Neutrophil (primary cell): ENCODE measurements at regions not wholly inside any gene's neighbourhood (a gene's known extent, or its start where the extent isn't known, plus 50 kb on each side); places are given as distances from the start of the nearest gene placed in this dataset.

Source experiments
- H3K27ac ChIP-seq: fragments of 200-600 bp; sonication (generic); 2 replicates; pipeline ENCODE4 v1.5.1; 2016; ENCODE audit warnings: mild to moderate bottlenecking, moderate library complexity
- H3K27me3 ChIP-seq: fragments of 200-600 bp; sonication (generic); 2 replicates; pipeline ENCODE4 v1.6.0; 2016; ENCODE audit warnings: mild to moderate bottlenecking
- H3K36me3 ChIP-seq: fragments of 200-600 bp; sonication (generic); 2 replicates; pipeline ENCODE4 v1.5.1; 2017
- H3K4me1 ChIP-seq, 2 experiments: fragments of 200-600 bp in 1 of 2; sonication (generic) in 1 of 2; 1 replicate in 1 of 2; 2 replicates in 1 of 2; pipeline versions ENCODE4 v1.5.1 to v1.6.1; 2013 to 2016; ENCODE audit warnings: low read depth in 1 of 2, low read length in 1 of 2, mild to moderate bottlenecking in 1 of 2, moderate library complexity in 1 of 2; ENCODE audit not compliant: control insufficient read depth in 1 of 2, insufficient read depth in 1 of 2
- H3K4me3 ChIP-seq, 2 experiments: fragments of 200-600 bp in 1 of 2; sonication (generic) in 1 of 2; 1 replicate in 1 of 2; 2 replicates in 1 of 2; pipeline ENCODE4 v1.5.1; 2013 to 2016; ENCODE audit warnings: low read depth in 1 of 2, low read length in 1 of 2, mild to moderate bottlenecking in 1 of 2, moderate library complexity in 1 of 2
- H3K9me3 ChIP-seq: fragments of 200-600 bp; sonication (generic); 2 replicates; pipeline ENCODE4 v1.5.1; 2016
- CTCF ChIP-seq: fragments of 200-600 bp; sonication (generic); IDR thresholded peaks from 2 replicates; pipeline ENCODE4 v1.5.1; 2016; ENCODE audit warnings: antibody characterized with exemption

- Histone ChIP-seq H3K36me3 (no peaks in the 10 kb centered on the region), H3K27ac (no peak overlapping the region), H3K9me3 (no peaks in the 10 kb centered on the region), H3K27me3 (no peaks in the 10 kb centered on the region), H3K4me3 (no peak overlapping the region), H3K4me1 (no peaks in the 10 kb centered on the region)
- no peak for TF ChIP-seq CTCF
These were observed 385.8 kb downstream of the C3orf38 start for GRCh38 chr3:88535563-88535962.

- Histone ChIP-seq H3K9me3 (no peaks in the 10 kb centered on the region), H3K27ac (no peak overlapping the region), H3K27me3 (no peaks in the 10 kb centered on the region), H3K4me1 (no peaks in the 10 kb centered on the region), H3K4me3 (no peak overlapping the region), H3K36me3 (no peaks in the 10 kb centered on the region)
- no peak for TF ChIP-seq CTCF
These were observed 393.2 kb downstream of the C3orf38 start for GRCh38 chr3:88542916-88543315.

- no peak for TF ChIP-seq CTCF
- no peaks in the 10 kb centered on the region for H3K27me3 ChIP-seq
- no peak overlapping the region for H3K27ac ChIP-seq
- H3K4me1 ChIP-seq: no peaks in the 10 kb centered on the region
- no peaks in the 10 kb centered on the region for H3K9me3 ChIP-seq
- no peak overlapping the region for H3K4me3 ChIP-seq
- H3K36me3 ChIP-seq: no peaks in the 10 kb centered on the region
These were observed 422.7 kb downstream of the C3orf38 start for GRCh38 chr3:88572450-88572849.

- Histone ChIP-seq H3K27me3 (no peaks in the 10 kb centered on the region), H3K4me1 (no peaks in the 10 kb centered on the region), H3K4me3 (no peak overlapping the region), H3K36me3 (no peaks in the 10 kb centered on the region), H3K9me3 (no peaks in the 10 kb centered on the region), H3K27ac (no peak overlapping the region)
- TF ChIP-seq CTCF: no peak
These were observed 423.7 kb downstream of the C3orf38 start for GRCh38 chr3:88573472-88573871.

- no peaks in the 10 kb centered on the region for H3K36me3 ChIP-seq
- no peak overlapping the region for H3K27ac ChIP-seq
- no peaks in the 10 kb centered on the region for H3K9me3 ChIP-seq
These were observed 424.4 kb downstream of the C3orf38 start for GRCh38 chr3:88574146-88574545.

More at GRCh38 chr3:88574146-88574545, 424.4 kb downstream of the C3orf38 start:
- no peaks in the 10 kb centered on the region for H3K4me1 ChIP-seq
- no peaks in the 10 kb centered on the region for H3K27me3 ChIP-seq
- no peak for TF ChIP-seq CTCF
- no peak overlapping the region for H3K4me3 ChIP-seq
